ENCODE measurements at regions not wholly inside any gene's neighbourhood (a gene's known extent, or its start where the extent isn't known, plus 50 kb on each side); places are given as distances from the start of the nearest gene placed in this dataset.

DNA sequence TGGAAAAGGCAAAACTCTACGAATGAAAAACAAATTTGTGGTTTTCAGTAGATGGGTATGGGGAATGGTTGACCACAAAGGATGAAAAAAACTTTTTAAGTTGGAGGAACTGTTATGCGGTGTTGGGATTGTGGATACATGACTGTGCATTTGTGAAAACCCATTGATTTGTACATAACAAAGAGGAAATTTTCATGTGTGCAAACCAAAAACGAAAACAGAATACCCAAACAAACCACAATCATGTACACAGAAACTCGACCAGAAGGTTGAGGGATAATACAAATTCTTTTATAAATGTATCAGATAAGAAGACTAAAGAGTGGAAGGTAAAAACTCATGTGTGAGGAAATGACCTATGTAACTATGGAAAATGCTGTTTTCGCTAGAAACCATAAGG lies 1012.4 kb downstream of the CDH18 start:
- Histone ChIP-seq H3K4me1 (ENCODE audit: control insufficient read depth, insufficient read depth, low read length) (no peaks in the 10 kb centered on the region), H3K27me3 (ENCODE audit: control insufficient read depth, insufficient read depth, low read length, poor library complexity, severe bottlenecking) (no peaks in the 10 kb centered on the region), H3K27ac (ENCODE audit: low read depth, low read length) (no peak overlapping the region), H3K36me3 (ENCODE audit: control insufficient read depth, insufficient read depth, low read length) (no peaks in the 10 kb centered on the region), H3K4me3 (ENCODE audit: low read length) (no peak overlapping the region), H3K9me3 (ENCODE audit: control insufficient read depth, low read length) (peaks cover 7% of the 10 kb centered on the region), H3K9ac (ENCODE audit: extremely low read depth, low read length, poor library complexity, severe bottlenecking) (no peak overlapping the region)
- WGBS, 2 experiments (ENCODE audit: insufficient coverage in 1 of 2, insufficient read length in 1 of 2), result 82 to 93% methylated on average over 1 to 5 of the region's 5 CpGs
- no peak overlapping the region for H3K27ac Mint-ChIP-seq
- no peaks in the 10 kb centered on the region for H3K27me3 Mint-ChIP-seq (ENCODE audit: insufficient read depth)
- no peak overlapping the region for H3K4me3 Mint-ChIP-seq
- no peaks in the 10 kb centered on the region for H3K36me3 Mint-ChIP-seq (ENCODE audit: low read depth)
- no peak for DNase-seq
- TF ChIP-seq, protein P1, sequence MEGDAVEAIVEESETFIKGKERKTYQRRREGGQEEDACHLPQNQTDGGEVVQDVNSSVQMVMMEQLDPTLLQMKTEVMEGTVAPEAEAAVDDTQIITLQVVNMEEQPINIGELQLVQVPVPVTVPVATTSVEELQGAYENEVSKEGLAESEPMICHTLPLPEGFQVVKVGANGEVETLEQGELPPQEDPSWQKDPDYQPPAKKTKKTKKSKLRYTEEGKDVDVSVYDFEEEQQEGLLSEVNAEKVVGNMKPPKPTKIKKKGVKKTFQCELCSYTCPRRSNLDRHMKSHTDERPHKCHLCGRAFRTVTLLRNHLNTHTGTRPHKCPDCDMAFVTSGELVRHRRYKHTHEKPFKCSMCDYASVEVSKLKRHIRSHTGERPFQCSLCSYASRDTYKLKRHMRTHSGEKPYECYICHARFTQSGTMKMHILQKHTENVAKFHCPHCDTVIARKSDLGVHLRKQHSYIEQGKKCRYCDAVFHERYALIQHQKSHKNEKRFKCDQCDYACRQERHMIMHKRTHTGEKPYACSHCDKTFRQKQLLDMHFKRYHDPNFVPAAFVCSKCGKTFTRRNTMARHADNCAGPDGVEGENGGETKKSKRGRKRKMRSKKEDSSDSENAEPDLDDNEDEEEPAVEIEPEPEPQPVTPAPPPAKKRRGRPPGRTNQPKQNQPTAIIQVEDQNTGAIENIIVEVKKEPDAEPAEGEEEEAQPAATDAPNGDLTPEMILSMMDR (conservative IDR thresholded peaks at IDR 0.05), result no peak
- H3K9me3 Mint-ChIP-seq, result no peaks in the 10 kb centered on the region
- peaks cover 2% of the 10 kb centered on the region for H3K4me1 Mint-ChIP-seq

- Histone ChIP-seq H3K27ac (ENCODE audit: low read depth, low read length) (no peak overlapping the region), H3K9me3 (ENCODE audit: control insufficient read depth, low read length) (peaks cover 16% of the 10 kb centered on the region), H3K36me3 (ENCODE audit: control insufficient read depth, insufficient read depth, low read length) (no peaks in the 10 kb centered on the region), H3K27me3 (ENCODE audit: control insufficient read depth, insufficient read depth, low read length, poor library complexity, severe bottlenecking) (no peaks in the 10 kb centered on the region), H3K9ac (ENCODE audit: extremely low read depth, low read length, poor library complexity, severe bottlenecking) (no peak overlapping the region), H3K4me3 (ENCODE audit: low read length) (no peak overlapping the region), H3K4me1 (ENCODE audit: control insufficient read depth, insufficient read depth, low read length) (no peaks in the 10 kb centered on the region)
- 94% methylated on average over 1 of the region's 1 CpG; no CpG with 5 or more reads in 1 of the 2 experiments for WGBS, 2 experiments (ENCODE audit: insufficient coverage in 1 of 2, insufficient read length in 1 of 2)
- TF ChIP-seq, protein P1 (conservative IDR thresholded peaks at IDR 0.05), result no peak
- no peak overlapping the region for H3K4me3 Mint-ChIP-seq
- no peak overlapping the region for H3K27ac Mint-ChIP-seq
- DNase-seq, result no peak
- H3K36me3 Mint-ChIP-seq (ENCODE audit: low read depth), result no peaks in the 10 kb centered on the region
- H3K27me3 Mint-ChIP-seq (ENCODE audit: insufficient read depth), result no peaks in the 10 kb centered on the region
- peaks cover 2% of the 10 kb centered on the region for H3K4me1 Mint-ChIP-seq
- peaks cover 9% of the 10 kb centered on the region for H3K9me3 Mint-ChIP-seq
Measured at GRCh38 chr5:18977880-18978279, 1010.1 kb downstream of the CDH18 start.

DNA sequence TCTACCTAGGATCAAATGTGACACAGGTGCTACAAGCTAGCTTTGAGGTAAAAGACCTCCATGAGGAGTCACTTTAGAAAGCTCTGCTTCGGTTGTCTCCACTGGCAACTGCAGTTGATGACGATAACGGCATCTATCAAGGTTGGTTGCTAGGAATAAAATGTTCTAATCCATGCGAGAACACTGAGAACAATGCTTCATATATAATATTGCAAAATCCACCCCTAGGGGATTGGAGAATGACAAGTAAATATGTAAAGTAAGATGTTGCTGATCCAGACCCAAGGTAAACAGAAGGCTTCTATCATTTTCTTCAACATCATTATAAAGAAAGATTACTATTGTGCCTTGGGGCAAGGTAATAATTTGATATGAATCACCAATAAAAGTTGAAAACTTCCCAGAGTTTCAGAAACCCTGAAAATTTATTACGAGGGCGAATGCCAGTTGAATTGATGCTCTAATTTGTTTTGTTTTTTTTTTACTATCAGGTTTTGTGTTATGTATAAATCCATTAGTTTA lies 1003.4 kb downstream of the CDH18 start:
- Mint-ChIP-seq H3K9me3 (peaks cover 11% of the 10 kb centered on the region), H3K36me3 (ENCODE audit: low read depth) (no peaks in the 10 kb centered on the region), H3K4me3 (no peak overlapping the region), H3K4me1 (peaks cover 23% of the 10 kb centered on the region), H3K27ac (no peak overlapping the region), H3K27me3 (ENCODE audit: insufficient read depth) (no peaks in the 10 kb centered on the region)
- Histone ChIP-seq H3K4me3 (ENCODE audit: low read length) (no peak overlapping the region), H3K27me3 (ENCODE audit: control insufficient read depth, insufficient read depth, low read length, poor library complexity, severe bottlenecking) (no peaks in the 10 kb centered on the region), H3K4me1 (ENCODE audit: control insufficient read depth, insufficient read depth, low read length) (no peaks in the 10 kb centered on the region), H3K9ac (ENCODE audit: extremely low read depth, low read length, poor library complexity, severe bottlenecking) (no peak overlapping the region), H3K27ac (ENCODE audit: low read depth, low read length) (no peak overlapping the region), H3K36me3 (ENCODE audit: control insufficient read depth, insufficient read depth, low read length) (no peaks in the 10 kb centered on the region), H3K9me3 (ENCODE audit: control insufficient read depth, low read length) (peaks cover 16% of the 10 kb centered on the region)
- WGBS, 2 experiments (ENCODE audit: insufficient coverage in 1 of 2, insufficient read length in 1 of 2), result 86% methylated on average over 5 of the region's 6 CpGs; no CpG with 5 or more reads in 1 of the 2 experiments
- DNase-seq, result no peak
- TF ChIP-seq, protein P1 (conservative IDR thresholded peaks at IDR 0.05), result no peak

Data from endodermal cell (in vitro differentiated cells).